ENCODE measurements at regions not wholly inside any gene's neighbourhood (a gene's known extent, or its start where the extent isn't known, plus 50 kb on each side); places are given as distances from the start of the nearest gene placed in this dataset.

DNA sequence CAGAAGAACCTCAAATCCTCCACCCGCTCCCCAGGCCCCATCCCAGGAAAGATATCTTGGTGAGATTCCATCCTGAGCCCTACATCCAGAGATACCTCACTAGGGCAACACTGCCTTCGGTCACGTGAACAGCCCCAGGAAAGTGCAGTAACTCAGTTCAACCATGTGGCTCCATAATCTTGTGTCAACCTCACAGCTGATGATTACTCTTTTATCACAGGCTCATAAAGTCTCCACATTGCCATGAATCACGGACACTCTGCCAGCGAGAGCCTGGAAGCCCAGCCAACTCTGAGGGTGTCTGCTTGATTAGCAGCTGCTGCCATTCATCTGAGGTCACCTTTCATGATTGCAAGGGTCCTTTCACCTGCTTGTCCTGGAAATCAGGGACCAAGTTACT is 175.8 kb upstream of the LRFN2 start:
- no peak for TF ChIP-seq POLR2AphosphoS5 (IDR thresholded peaks at IDR 0.05; ENCODE audit: low read depth, low read length)
- TF ChIP-seq, protein P1, sequence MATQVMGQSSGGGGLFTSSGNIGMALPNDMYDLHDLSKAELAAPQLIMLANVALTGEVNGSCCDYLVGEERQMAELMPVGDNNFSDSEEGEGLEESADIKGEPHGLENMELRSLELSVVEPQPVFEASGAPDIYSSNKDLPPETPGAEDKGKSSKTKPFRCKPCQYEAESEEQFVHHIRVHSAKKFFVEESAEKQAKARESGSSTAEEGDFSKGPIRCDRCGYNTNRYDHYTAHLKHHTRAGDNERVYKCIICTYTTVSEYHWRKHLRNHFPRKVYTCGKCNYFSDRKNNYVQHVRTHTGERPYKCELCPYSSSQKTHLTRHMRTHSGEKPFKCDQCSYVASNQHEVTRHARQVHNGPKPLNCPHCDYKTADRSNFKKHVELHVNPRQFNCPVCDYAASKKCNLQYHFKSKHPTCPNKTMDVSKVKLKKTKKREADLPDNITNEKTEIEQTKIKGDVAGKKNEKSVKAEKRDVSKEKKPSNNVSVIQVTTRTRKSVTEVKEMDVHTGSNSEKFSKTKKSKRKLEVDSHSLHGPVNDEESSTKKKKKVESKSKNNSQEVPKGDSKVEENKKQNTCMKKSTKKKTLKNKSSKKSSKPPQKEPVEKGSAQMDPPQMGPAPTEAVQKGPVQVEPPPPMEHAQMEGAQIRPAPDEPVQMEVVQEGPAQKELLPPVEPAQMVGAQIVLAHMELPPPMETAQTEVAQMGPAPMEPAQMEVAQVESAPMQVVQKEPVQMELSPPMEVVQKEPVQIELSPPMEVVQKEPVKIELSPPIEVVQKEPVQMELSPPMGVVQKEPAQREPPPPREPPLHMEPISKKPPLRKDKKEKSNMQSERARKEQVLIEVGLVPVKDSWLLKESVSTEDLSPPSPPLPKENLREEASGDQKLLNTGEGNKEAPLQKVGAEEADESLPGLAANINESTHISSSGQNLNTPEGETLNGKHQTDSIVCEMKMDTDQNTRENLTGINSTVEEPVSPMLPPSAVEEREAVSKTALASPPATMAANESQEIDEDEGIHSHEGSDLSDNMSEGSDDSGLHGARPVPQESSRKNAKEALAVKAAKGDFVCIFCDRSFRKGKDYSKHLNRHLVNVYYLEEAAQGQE (IDR thresholded peaks at IDR 0.05; ENCODE audit: insufficient read depth in 1 of 2, low read depth in 2 of 2, low read length in 2 of 2): no peak

All from PFSK-1 (cell line).